ENCODE measurements at regions not wholly inside any gene's neighbourhood (a gene's known extent, or its start where the extent isn't known, plus 50 kb on each side); places are given as distances from the start of the nearest gene placed in this dataset.
"Not testable (repeated sequence)": the region's sequence is repeated elsewhere in the genome, so short reads cannot be mapped to it uniquely, and the experiment has no call there.

- no peak for DNase-seq (ENCODE audit: low read depth in 2 of 2)
Measured at GRCh38 chr5:42989190-42989589, 50.9 kb downstream of the ANXA2R start.

GRCh38 chr5:42988568-42988967, 51.6 kb downstream of the ANXA2R start:
- DNase-seq (ENCODE audit: low read depth in 2 of 2), result no peak

GRCh38 chr5:42985129-42986037, 54.7 kb downstream of the ANXA2R start:
- no peak for DNase-seq (ENCODE audit: low read depth in 2 of 2)

GRCh38 chr5:42984307-42984706, 55.8 kb downstream of the ANXA2R start:
- no peak for DNase-seq (ENCODE audit: low read depth in 2 of 2)

GRCh38 chr5:42982107-42982622, 58.0 kb downstream of the ANXA2R start:
- DNase-seq (ENCODE audit: low read depth in 2 of 2), result no peak

- not testable (repeated sequence) for DNase-seq (ENCODE audit: low read depth in 2 of 2)
Measured at GRCh38 chr5:42981417-42982106, 58.6 kb downstream of the ANXA2R start.

GRCh38 chr5:42981015-42981414, 59.1 kb downstream of the ANXA2R start:
- DNase-seq (ENCODE audit: low read depth in 2 of 2), result not testable (repeated sequence)

- DNase-seq (ENCODE audit: low read depth in 2 of 2), result not testable (repeated sequence)
Measured at GRCh38 chr5:42980391-42980790, 59.7 kb downstream of the ANXA2R start.

GRCh38 chr5:42979242-42979641, 60.9 kb downstream of the ANXA2R start:
- DNase-seq (ENCODE audit: low read depth in 2 of 2), result not testable (repeated sequence)

- DNase-seq (ENCODE audit: low read depth in 2 of 2), result no peak
Measured at GRCh38 chr5:42974536-42974935, 65.6 kb downstream of the ANXA2R start.

- DNase-seq (ENCODE audit: low read depth in 2 of 2), result no peak
Measured at GRCh38 chr5:42970636-42971559, 69.2 kb downstream of the ANXA2R start.

- DNase-seq (ENCODE audit: low read depth in 2 of 2), result no peak
Measured at GRCh38 chr5:42965934-42966333, 74.2 kb downstream of the ANXA2R start.

- no peak for DNase-seq (ENCODE audit: low read depth in 2 of 2)
Measured at GRCh38 chr5:42963412-42963811, 76.7 kb downstream of the ANXA2R start.

- DNase-seq (ENCODE audit: low read depth in 2 of 2), result no peak
Measured at GRCh38 chr5:42962124-42962523, 78.0 kb downstream of the ANXA2R start.

- no peak for DNase-seq (ENCODE audit: low read depth in 2 of 2)
Measured at GRCh38 chr5:42960506-42960905, 79.6 kb downstream of the ANXA2R start.

- no peak for DNase-seq (ENCODE audit: low read depth in 2 of 2)
Measured at GRCh38 chr5:42956551-42956950, 83.6 kb downstream of the ANXA2R start.

- no peak for DNase-seq (ENCODE audit: low read depth in 2 of 2)
Measured at GRCh38 chr5:42953041-42953440, 87.1 kb downstream of the ANXA2R start.

GRCh38 chr5:42952578-42952974, 87.5 kb downstream of the ANXA2R start:
- DNase-seq (ENCODE audit: low read depth in 2 of 2), result no peak

GRCh38 chr5:42951293-42951840, 88.8 kb downstream of the ANXA2R start:
- peak; percentile 53 for DNase-seq (ENCODE audit: low read depth in 2 of 2)

GRCh38 chr5:42950456-42951292, 89.4 kb downstream of the ANXA2R start:
- DNase-seq (ENCODE audit: low read depth in 2 of 2), result peak; percentile 47 to 51

- DNase-seq (ENCODE audit: low read depth in 2 of 2), result no peak
Measured at GRCh38 chr5:42950116-42950455, 90.0 kb downstream of the ANXA2R start.
